ENCODE measurements at regions not wholly inside any gene's neighbourhood (a gene's known extent, or its start where the extent isn't known, plus 50 kb on each side); places are given as distances from the start of the nearest gene placed in this dataset.

DNA sequence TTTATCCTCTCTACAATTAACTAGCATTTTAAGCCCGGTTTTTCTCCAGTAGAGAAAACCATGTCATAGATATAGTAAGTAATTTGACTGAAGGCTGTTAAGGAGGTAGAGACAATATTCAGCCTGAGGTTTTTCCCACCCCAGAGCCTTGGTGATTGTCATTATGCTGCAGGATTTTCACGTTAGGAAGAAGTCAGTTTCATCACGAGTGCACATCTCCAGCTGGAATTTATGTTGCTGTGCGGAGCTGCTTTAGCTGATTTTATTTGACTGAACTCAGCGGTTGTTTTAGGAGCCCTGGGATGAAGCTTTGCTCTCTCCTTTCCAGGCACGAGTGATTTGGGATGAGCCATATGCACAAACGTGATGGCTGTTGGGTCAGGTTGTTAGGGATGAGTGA is 271.3 kb upstream of the RGMA start:
- TF ChIP-seq CTCF (IDR thresholded peaks at IDR 0.05) (no peak), EP300 (IDR thresholded peaks at IDR 0.05) (no peak), POLR2A (IDR thresholded peaks at IDR 0.05) (no peak)

All from tibial nerve (tissue), 4 donors.